ENCODE measurements at regions not wholly inside any gene's neighbourhood (a gene's known extent, or its start where the extent isn't known, plus 50 kb on each side); places are given as distances from the start of the nearest gene placed in this dataset.

DNA sequence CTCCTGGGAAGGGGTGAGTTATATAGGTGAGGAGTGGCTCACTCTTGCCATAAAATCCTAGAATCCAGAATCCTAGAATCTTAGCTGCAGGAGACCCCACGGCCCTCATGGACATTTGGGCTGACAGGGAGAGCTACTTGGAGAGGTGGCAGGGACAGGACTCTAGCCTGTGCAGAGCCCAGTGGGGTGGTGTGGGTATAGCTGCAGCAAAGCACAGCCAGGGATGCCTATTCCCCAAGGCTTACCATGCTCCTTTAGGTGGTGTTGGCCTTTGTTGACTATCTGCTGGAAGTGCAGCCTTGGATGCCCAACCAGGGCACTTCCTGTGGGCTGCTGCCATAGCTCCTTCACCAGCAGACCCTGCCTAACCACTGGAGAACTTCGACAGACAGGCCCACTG, 70.0 kb upstream of the PTPN3 start:
- TF ChIP-seq FOXP2 (optimal IDR thresholded peaks at IDR 0.05; ENCODE audit: borderline replicate concordance, extremely low read depth, extremely low read length, insufficient read depth) (no peak), TAF1 (IDR thresholded peaks at IDR 0.05; ENCODE audit: borderline replicate concordance, insufficient read depth, low read length) (no peak), SIN3A (IDR thresholded peaks at IDR 0.05; ENCODE audit: borderline replicate concordance, insufficient read depth, low read length) (no peak), POLR2AphosphoS5 (IDR thresholded peaks at IDR 0.05; ENCODE audit: low read depth, low read length) (no peak)
- TF ChIP-seq, protein P1, sequence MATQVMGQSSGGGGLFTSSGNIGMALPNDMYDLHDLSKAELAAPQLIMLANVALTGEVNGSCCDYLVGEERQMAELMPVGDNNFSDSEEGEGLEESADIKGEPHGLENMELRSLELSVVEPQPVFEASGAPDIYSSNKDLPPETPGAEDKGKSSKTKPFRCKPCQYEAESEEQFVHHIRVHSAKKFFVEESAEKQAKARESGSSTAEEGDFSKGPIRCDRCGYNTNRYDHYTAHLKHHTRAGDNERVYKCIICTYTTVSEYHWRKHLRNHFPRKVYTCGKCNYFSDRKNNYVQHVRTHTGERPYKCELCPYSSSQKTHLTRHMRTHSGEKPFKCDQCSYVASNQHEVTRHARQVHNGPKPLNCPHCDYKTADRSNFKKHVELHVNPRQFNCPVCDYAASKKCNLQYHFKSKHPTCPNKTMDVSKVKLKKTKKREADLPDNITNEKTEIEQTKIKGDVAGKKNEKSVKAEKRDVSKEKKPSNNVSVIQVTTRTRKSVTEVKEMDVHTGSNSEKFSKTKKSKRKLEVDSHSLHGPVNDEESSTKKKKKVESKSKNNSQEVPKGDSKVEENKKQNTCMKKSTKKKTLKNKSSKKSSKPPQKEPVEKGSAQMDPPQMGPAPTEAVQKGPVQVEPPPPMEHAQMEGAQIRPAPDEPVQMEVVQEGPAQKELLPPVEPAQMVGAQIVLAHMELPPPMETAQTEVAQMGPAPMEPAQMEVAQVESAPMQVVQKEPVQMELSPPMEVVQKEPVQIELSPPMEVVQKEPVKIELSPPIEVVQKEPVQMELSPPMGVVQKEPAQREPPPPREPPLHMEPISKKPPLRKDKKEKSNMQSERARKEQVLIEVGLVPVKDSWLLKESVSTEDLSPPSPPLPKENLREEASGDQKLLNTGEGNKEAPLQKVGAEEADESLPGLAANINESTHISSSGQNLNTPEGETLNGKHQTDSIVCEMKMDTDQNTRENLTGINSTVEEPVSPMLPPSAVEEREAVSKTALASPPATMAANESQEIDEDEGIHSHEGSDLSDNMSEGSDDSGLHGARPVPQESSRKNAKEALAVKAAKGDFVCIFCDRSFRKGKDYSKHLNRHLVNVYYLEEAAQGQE (IDR thresholded peaks at IDR 0.05; ENCODE audit: insufficient read depth in 1 of 2, low read depth in 2 of 2, low read length in 2 of 2), result no peak

DNA sequence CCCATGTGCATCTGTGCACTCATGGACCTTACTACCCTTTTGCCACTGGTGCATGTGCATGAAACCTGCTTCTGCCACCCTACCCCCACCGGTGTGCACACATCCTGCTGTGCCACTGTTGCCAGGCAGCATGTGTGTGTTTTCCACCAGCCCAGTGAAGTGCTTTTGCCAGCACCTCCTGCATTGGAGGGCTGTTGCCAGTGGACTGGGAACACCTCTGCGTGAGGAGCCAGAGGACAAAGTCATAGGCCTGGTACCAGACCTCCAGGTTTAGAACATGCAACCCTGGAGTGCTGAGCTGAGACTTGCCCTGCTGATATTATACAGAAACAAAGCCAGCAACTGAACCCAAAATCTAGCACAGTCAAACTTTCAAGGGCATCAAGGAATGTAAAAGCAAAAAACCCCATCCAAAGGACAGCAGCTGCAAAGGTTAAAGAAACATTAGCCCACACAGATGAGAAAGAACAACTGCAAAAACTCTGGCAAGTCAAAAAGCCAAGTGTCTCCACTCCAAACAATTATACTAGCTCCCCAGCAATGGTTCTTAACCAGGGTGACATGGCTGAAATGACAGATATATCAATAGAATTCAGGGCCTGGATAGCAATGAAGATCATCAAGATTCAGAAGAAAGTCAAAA, 70.6 kb upstream of the PTPN3 start:
- TF ChIP-seq TAF1 (IDR thresholded peaks at IDR 0.05; ENCODE audit: borderline replicate concordance, insufficient read depth, low read length) (no peak), SIN3A (IDR thresholded peaks at IDR 0.05; ENCODE audit: borderline replicate concordance, insufficient read depth, low read length) (no peak), FOXP2 (optimal IDR thresholded peaks at IDR 0.05; ENCODE audit: borderline replicate concordance, extremely low read depth, extremely low read length, insufficient read depth) (no peak), POLR2AphosphoS5 (IDR thresholded peaks at IDR 0.05; ENCODE audit: low read depth, low read length) (no peak)
- TF ChIP-seq, protein P1 (IDR thresholded peaks at IDR 0.05; ENCODE audit: insufficient read depth in 1 of 2, low read depth in 2 of 2, low read length in 2 of 2), result no peak

DNA sequence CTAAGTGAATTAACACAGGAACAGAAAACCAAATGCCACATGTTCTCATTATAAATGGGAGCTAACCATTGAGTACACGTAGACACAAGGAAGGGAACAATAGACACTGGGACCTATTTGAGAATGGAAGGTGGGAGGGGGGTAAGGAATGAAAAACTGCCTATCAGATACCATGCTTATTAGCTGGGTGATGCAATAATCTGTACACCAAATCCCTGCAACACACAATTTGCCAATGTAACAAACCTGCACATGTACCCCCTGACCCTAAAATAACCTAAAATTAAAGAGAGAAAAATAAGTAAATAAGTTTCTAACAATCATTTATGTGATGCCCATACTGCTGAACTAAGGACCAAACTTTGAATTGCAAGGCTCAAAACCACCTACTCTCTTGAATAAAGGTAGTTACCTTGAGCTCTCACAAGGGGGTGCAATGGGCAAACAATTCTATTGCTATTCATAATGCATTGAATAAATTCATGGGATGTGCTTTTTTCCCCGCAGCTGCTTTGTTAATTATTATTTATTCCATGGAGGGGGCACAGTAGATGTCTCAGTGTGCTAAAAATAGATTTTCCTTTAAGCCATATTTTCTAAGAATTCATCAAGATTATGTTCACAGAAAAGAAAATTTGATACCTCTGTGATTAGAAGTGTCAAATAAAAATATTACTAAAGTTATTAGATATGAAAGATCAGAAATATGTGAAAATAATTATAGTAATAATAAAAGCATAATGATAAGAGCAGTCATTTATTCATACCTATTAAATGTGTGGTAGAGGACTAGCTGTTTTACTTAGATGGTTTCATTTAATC, 76.2 kb upstream of the PTPN3 start:
- TF ChIP-seq FOXP2 (optimal IDR thresholded peaks at IDR 0.05; ENCODE audit: borderline replicate concordance, extremely low read depth, extremely low read length, insufficient read depth), result no peak

DNA sequence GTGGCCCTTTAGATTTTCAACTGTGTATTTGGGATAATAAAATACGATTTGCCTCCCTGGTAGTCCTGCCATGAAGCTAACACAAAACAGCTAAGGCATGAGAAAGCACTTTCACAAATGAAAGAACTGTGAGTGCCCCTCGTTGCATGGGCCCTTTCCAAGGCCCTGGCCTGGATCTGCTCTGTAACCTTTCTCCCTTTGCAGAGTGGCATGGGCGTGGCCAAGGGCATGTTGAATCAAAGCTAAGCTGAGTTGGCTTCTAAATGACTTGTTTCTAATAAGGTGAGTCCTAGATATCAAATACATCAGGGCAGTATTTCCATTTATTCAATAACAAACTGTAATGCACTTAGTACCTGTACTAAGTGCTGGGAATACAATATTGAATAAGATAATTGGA, 78.7 kb upstream of the PTPN3 start:
- TF ChIP-seq, protein P1 (IDR thresholded peaks at IDR 0.05; ENCODE audit: insufficient read depth in 1 of 2, low read depth in 2 of 2, low read length in 2 of 2), result no peak
- TF ChIP-seq FOXP2 (optimal IDR thresholded peaks at IDR 0.05; ENCODE audit: borderline replicate concordance, extremely low read depth, extremely low read length, insufficient read depth), result no peak
- TF ChIP-seq TAF1 (IDR thresholded peaks at IDR 0.05; ENCODE audit: borderline replicate concordance, insufficient read depth, low read length), result no peak
- TF ChIP-seq POLR2AphosphoS5 (IDR thresholded peaks at IDR 0.05; ENCODE audit: low read depth, low read length), result no peak
- no peak for TF ChIP-seq SIN3A (IDR thresholded peaks at IDR 0.05; ENCODE audit: borderline replicate concordance, insufficient read depth, low read length)

DNA sequence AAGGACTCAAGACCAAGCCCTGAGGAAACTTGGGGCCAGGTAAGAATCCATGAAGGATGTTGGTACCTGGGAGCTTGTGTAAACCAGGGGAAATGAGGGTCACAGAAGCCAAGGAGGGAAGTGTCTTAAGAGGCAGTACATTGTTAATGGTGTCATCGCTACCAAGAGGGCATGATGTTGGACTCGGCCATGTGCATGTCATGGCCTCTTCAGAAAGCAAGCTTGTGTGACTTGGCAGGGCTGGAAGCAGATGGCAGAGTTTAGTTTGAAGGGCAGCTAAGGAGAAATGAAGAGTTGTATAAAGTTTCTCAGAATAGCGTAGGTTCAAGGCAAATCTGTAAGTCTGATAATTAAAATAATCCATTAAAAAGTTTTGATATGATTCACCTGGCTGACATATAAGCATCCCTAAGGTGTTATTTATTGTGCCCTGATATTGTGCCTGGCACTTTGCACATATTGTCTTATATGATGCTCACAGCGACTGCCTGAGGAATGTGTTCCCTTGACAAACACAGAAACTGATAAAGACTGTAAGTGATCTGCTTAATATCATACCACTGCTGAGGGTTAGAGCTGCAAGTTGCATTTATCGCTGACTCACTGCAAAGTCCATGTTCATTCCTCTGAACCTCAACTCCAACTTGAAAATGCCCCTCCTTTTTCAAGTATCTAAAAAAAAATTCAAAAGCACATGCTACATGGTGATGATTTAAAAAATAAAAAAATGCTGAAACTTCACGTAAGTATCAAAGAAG, 81.3 kb upstream of the PTPN3 start:
- no peak for TF ChIP-seq POLR2AphosphoS5 (IDR thresholded peaks at IDR 0.05; ENCODE audit: low read depth, low read length)
- no peak for TF ChIP-seq SIN3A (IDR thresholded peaks at IDR 0.05; ENCODE audit: borderline replicate concordance, insufficient read depth, low read length)
- no peak for TF ChIP-seq FOXP2 (optimal IDR thresholded peaks at IDR 0.05; ENCODE audit: borderline replicate concordance, extremely low read depth, extremely low read length, insufficient read depth)
- no peak for TF ChIP-seq TAF1 (IDR thresholded peaks at IDR 0.05; ENCODE audit: borderline replicate concordance, insufficient read depth, low read length)
- TF ChIP-seq, protein P1 (IDR thresholded peaks at IDR 0.05; ENCODE audit: insufficient read depth in 1 of 2, low read depth in 2 of 2, low read length in 2 of 2), result no peak

Measured in PFSK-1 (cell line).